GM18507 (cell line): ENCODE measurements at regions not wholly inside any gene's neighbourhood (a gene's known extent, or its start where the extent isn't known, plus 50 kb on each side); places are given as distances from the start of the nearest gene placed in this dataset.
"Not testable (repeated sequence)": the region's sequence is repeated elsewhere in the genome, so short reads cannot be mapped to it uniquely, and the experiment has no call there.

Experiments used
- DNase-seq: peaks from one replicate; pipeline ENCODE4 v3.0.0; 2011; ENCODE audit warnings: low read depth; ENCODE audit not compliant: insufficient read length; ENCODE audit errors: extremely low spot score
- FAIRE-seq: peaks from 2 replicates; lab custom pipeline; 2011; peaks lifted over from hg19 to GRCh38; lab: Jason Lieb, UNC

DNA sequence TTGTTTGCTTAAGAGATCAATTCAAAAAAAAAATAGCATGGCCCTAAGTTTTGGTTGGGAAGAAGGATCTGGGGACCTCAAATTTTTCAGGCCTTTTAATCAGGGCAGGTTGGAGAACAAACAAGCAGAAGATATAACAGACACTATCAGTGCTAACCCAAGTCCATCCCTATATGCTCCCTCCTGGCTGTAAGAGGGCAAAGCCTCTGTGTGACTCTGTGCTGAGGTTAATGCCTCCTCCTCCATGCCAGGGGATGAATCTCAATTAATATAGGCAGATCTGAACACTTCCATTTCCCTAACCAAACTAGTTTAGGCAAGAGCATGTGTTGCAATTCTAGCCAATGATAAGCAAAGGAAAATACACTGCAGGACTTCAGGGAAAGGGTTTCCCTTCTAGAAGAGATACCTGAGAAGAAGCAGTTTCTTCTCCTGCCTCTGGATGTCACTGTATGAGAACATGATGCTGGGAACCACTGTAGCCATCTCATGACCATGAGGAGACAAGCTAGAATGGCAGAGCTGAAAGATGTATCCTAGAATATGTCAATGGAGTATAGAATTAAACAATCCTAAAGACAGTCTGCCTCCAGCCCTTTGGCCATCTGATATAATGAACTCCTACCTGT lies 76.0 kb downstream of the CHD9NB start:
- DNase-seq: no peak
- peak; percentile 71 for FAIRE-seq

DNA sequence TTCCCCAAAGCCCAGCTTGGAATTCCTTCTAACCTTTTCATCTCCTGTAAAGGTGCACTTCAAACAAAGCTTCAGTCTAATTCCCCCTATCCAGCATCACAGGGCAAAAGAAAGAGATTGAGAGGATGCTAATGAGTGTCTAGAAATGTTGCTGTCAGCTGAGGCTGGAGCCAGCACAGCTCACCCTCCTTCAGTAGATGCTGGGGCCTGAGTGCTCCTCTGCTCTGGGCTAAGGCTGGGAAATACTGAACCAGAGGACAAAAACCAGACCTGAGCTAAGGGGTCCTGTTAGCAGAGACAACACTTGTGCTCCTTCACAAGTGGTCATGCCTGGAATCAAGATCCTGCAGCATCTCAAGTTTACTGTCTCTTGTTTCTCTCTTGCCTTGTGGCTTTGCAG lies 85.0 kb downstream of the CHD9NB start:
- FAIRE-seq (no peak), DNase-seq (no peak)

DNA sequence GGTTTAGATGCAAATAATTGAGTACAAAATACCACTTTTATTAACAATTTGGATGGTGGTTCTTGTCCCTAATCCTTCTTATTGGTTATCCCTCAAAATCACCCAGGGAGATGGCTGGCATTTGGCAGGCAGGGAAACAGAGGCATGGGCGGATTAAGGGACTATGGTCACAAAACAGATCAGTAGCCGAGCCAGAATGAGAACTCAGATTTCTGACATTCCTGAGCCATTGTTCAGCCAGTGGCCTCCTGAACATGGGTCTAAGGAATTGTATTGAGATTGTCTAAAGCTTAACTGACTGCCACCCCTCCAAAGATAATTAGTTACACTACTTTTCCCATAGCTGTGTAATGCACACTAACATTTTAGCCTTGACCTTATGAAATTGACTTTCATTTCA lies 88.4 kb downstream of the CHD9NB start:
- FAIRE-seq (no peak), DNase-seq (no peak)

DNA sequence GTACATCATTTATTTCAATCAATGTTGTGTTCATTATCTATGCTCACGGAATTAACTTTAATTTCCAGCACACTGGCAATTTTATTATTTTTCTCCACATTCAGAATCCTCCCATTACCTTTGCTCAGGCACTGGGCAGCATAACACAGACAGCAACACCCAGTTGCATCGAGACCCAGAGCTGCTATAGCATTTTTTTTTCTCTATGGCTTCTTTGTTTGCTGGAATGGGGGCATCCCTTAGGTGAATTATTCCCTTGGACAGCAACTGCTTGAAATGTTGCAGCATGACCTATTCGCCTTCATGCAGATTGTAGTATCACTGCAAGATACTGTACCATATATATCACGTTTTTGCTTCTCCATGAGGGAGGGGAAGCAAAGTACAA lies 88.8 kb downstream of the CHD9NB start:
- DNase-seq: no peak
- FAIRE-seq: no peak

DNA sequence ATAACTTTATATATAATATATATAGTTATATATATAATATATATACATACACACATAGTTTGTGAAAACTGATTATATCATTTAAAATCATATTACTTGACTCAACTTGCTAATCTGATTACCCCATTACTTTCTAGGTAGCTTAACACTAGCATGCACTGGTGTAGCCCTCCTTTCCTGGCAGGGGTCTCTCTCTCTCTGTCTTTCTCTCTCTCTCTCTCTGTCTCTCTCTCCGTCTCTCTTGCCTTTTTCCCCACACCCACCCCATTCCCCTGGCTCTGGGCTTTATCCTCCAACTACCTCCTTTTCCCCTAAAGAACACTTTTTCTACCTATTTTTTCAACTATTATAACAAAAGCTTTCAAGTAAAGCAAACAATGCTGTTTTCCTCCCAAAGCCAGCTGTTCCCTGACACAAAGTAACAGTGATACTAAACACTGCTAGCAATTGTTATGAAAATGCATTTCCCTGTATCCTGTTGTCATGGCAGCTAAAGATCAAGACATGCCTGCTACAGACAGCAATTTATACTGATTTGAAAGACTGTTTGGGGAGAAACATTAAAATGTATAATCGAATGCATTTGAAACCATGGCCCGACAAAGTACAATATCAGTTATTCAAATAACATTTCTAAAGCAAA lies 89.4 kb downstream of the CHD9NB start:
- no peak for DNase-seq

DNA sequence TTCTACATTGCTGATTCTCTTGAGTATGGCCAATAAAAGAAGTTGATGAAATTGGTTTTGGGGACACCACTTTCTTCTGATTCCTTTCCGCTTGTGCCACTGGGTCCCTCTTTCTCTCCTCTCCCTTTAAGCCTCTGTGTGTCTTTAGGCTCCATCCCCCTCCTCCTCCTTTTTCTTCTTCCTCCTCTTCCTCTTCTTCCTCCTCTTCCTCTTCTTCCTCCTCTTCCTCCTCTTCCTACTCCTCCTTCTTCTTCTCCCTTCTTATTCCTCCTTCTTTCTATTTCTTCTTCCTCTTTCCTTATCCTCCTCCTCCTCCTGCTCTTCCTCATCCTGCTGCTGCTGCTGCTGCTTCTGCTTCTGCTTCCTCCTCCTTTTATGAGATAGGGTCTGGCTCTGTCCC lies 93.7 kb downstream of the CHD9NB start:
- FAIRE-seq: no peak

More for the DNA sequence above, 89.4 kb downstream of the CHD9NB start:
- no peak for FAIRE-seq

DNA sequence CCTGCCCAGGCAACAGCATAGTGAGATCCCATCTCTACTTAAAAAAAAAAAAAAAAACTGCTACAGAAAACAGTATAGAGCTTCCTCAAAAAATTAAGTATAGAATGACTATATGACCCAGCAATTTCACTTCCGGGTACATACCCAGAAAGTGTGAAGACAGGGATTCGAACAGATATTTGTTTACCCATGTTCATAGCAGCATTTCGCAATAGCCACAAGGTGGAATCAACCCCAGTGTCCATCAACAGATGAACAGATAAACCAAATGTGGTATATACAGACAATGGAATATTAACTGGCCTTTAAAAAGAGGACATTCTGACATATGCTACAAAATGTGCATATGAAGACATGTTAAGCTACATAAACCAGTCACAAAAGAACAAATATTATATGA lies 95.5 kb downstream of the CHD9NB start:
- FAIRE-seq (no peak), DNase-seq (no peak)

More for the DNA sequence above, 93.7 kb downstream of the CHD9NB start:
- no peak for DNase-seq

DNA sequence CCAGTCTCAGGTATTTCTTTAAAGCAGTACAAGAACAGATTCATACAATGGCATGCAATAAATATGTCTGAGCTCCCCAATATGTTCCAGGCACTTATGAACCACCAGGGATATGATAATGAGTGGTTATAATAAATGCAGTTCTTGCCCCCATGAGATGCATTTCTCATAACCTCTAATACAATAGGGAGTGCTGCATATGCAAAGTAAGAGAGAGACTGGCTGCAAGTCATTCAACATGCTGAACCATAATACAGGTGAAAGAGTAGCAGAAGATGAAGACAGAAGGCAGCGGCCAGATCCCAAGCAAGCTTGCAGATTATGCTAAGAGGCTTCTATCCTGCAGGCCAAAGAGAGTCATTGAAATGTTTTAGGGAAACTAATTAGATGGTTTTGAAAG lies 96.7 kb downstream of the CHD9NB start:
- FAIRE-seq: no peak
- DNase-seq: no peak

DNA sequence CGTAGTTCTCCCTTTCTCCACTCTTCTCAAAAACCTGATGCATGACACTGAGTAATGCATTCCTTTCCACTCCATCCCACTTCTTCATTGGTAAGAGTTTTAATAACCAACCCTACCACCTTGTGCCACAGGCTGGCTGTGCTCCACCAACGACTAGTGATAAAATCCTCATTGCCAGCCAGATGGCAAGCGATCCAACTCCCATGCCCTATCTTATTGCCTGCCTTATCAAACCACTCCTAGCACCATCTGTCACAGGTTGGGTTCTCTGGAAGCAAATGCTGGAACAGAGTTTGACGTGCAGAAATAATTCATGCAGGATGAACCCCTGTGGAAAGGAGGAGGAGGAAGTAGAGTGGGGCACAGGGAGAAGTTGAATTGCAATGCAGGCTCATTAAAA lies 99.5 kb downstream of the CHD9NB start:
- DNase-seq (no peak), FAIRE-seq (no peak)

DNA sequence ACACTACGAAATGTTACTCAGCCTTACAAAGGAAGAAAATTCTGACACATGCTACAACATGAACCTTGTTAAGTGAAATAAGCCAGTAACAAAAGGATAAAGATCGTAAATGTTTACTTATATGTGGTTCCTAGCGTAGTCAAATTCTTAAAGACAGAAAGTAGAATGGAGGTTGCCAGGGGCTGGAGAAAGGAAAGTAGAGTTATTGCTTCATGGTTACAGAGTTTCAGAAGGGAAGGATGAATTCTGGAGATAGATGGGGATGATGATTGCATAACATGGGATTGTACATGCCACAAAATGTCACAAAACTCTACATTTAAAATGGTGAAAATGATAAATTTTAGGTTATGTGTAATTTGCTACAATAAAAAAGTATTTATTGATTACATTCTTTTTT lies 103.8 kb downstream of the CHD9NB start:
- no peak for FAIRE-seq
- DNase-seq: no peak

DNA sequence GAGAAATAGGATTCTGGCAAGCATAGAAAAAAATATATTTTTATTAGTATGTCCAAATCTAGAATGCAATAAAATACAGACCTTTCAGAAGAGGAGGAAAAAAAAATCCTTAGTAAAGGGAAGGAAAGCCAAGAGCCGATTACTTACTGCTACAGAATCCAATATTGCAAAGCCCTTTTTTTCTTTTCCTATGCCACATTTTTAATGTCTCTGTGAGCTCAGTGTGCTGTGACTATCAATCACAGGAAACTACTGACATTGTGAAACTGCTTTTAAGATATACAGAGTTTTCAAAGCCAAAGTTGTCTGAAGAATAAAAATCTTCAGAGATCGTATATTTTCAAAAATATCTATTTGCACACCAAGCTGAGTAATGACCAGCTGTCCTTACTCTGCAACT lies 120.4 kb downstream of the CHD9NB start:
- DNase-seq: no peak
- no peak for FAIRE-seq

DNA sequence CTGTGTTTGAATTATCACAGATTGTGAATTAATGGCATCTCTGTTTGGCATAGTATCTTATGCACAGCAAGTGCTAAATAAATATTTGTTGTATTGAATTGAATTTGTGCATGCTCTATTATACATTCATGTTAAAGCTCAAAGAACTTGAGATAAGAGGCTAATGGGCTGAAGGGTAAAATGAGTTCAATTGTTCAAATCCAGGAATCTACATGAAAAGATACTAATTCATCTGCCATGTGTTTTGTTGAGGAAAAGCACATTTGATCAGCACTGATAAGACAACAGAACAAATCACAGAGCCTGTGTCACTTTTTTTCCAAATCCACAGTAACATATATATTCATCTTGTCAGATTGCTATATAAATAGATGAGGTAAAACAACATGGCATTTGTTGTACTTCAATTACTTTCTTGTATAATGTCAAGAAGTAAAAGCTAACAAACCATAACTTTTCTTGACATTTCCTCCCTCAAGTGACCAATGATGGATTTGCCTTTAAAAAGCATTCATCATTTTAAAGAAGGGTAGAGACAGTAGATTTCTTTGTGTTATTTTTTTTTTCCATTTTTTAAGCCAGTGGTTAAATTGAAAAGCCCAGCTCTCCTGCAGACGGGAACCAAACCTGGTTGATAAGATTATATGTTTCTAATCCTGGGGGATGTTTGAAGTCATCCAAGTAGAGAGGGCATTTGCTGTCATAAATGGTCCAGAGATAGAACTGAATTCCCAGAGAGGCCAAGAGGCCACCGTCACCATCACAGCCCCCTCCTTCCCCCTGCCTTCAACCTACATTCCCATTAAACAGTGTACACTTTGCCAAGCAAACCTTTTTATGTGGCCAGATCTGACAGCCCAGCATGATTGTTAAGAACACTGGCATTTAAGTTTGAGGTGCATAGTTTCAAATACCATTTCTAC lies 123.0 kb downstream of the CHD9NB start:
- no peak for FAIRE-seq
- DNase-seq: no peak

DNA sequence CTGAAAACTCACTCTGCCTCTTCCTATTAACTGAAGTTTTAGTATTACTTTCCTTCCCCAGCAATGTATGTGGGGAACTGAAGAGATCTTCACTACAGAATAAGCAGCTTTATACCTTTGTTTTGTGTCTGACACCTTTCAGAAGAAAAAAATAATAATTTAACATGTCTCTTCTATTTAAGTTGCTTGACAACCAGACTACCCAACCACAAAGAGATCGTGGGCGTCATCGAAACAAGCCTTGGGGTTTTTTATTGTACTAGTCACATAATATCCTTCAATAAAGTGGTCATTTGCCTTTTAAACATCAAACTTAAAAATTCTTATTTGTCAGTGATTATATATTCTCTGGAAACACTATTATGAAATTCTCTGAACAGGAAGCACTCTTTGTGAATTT lies 123.7 kb downstream of the CHD9NB start:
- FAIRE-seq: no peak
- no peak for DNase-seq

DNA sequence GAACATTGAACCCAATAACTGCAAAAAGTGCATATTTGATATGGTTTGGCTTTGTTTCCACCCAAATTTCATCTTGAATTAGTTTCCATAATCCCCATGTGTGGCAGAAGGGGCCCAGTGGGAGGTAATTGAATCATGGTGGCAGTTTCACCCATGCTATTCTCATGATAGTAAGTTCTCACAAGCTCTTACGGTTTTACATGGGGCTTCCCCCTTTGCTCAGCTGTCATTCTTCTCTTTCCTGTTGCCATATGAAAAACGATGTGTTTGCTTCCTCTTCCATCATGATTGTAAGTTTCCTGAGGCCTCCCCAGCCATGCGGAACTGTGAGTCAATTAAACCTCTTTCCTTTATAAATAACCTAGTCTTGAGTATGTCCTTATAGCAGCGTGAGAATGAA lies 127.6 kb downstream of the CHD9NB start:
- no peak for FAIRE-seq
- DNase-seq: no peak

DNA sequence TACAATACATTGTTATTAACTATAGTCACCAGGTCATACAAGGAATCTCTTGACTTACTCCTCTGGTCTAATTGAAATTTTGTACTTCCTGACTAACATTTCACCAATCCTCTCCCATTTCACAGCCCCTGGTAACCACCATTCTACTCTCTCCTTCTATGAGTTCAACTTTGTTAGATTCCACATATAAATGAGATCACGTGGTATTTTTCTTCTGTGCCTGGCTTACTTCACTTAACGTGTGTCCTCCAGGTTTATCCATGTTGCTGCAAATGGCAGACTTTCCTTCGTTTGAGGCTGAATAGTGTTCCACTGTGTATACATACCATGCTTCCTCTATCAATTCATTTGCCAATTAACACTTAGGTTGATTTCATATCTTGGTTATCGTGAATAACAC lies 128.5 kb downstream of the CHD9NB start:
- no peak for FAIRE-seq

DNA sequence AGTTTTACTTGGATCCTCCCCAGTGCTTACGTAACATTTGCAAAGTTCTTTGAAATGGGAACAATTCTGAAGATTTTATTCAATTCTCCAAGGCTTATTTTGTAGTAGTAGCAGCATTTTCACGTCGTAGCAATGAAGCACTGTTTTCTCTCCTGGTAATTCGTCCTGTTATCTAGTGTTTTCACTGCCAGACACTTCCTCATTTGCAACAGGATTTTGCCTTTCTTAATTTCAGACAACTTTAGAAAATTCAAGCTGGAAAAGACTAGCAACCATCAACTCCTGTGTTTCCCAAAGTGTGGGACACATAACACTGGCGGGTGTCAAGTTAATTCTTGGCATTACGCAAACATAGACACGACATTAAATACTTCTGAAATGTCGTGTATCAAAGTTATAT lies 131.6 kb downstream of the CHD9NB start:
- DNase-seq (no peak), FAIRE-seq (no peak)

More for the DNA sequence above, 128.5 kb downstream of the CHD9NB start:
- no peak for DNase-seq

DNA sequence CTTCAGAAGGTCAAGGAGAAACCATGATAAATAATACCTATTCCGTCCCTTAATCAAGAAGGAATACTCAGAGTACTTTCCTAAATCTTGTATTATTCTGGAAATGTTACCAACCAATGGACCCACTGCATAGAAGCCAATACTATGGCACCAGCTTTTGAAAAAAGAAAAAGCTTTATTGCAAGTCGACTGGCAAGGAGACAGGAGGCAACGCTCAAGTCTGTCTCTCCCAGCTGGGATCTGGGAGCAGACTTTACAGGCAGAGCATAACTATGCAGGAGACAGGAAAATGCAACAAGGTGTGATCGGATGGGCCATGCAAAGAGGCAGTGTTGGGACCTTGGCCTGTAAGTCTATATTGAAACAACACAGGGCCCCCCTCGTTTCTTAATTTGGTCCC lies 132.4 kb downstream of the CHD9NB start:
- FAIRE-seq (no peak), DNase-seq (no peak)

DNA sequence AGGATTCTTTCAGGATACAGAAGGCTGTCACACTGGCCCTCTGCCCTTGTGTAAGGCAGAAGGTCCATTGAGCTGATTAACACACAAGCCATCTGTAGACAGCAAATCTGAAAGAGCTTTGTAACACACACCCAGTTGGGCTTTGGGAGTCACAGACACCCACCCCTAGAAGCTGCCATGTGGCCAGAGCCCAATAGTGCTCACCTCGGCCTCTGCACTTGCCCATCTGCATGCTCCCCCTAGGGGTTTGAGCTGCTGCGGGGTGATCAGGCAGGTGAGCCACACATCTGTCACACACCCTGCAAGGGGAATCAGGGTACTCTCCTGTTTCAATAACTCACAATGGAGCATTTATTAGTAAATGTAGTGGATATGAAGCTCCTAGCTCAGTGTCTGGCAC lies 138.3 kb downstream of the CHD9NB start:
- DNase-seq: no peak
- FAIRE-seq: no peak

DNA sequence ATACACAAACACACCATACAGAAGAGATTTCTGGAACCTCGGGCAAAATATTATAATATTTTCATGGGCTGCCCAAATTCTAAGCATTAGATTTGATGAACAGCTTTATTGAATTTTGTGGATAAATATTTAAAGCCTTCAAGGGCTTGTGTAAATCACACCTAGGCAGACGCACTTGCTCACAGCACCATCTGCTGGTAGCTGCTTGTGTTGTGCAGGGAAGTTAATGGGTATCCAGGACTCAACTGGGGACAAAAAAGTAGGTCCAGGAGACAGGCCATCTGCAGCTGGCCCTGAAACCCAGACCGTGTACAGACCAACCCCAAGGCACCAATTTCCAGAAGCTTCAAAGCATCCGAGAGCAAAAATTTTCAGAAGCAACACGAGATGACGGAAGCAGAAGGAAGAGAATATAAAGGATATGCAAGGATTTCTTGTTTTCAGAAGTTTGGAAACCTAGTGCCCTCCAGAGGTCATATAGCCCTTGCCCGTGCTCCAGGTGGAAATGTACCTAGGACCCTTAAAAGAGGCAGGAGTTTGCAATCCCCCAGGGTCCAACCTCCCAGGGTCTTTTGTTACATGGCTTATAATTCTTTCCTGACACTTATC lies 140.0 kb downstream of the CHD9NB start:
- peak; percentile 78 for FAIRE-seq

DNA sequence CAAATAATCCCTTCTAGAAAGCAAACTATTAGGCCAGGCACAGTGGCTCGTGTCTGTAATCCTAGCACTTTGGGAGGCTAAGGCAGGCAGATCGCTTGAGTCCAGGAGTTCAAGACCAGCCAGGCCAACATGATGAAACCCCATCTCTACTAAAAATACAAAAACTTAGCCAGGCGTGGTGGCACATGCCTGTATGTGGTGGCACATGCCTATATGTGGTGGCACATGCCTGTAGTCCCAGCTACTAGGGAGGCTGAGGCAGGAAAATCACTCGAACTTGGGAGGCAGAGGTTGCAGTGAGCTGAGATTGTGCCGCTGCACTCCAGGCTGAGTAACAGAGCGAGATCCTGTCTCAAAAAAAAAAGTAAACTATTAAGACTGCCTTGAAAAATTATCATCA lies 144.6 kb downstream of the CHD9NB start:
- not testable (repeated sequence) for DNase-seq, FAIRE-seq

More for the DNA sequence above, 140.0 kb downstream of the CHD9NB start:
- peak; percentile 26 for DNase-seq
